ENCODE measurements at regions not wholly inside any gene's neighbourhood (a gene's known extent, or its start where the extent isn't known, plus 50 kb on each side); places are given as distances from the start of the nearest gene placed in this dataset.

DNA sequence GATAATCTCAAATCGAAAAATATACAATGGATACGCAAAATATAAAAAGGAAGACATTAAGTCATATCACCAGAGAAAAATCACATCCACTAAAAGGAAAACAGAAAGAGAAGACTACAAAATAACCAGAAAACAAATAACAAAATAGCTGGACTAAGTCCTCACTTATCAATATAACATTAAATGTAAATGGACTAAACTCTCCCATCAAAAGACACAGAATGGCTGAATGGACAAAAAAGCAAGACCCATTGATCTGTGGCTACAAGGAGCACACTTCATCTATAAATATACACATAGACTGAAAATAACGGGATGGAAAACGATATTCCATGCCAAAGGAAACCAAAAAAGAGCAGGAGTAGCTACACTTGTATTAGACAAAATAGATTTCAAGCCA is 161.0 kb upstream of the PRKD1 start:
- Histone ChIP-seq H3K36me3 (no peaks in the 10 kb centered on the region), H3K4me1 (no peaks in the 10 kb centered on the region), H3K4me3 (no peak overlapping the region), H3K9me3 (peaks cover 0 to 37% (median 25%) of the 10 kb centered on the region in 4 donors), H3K27me3 (no peaks in the 10 kb centered on the region), H3K27ac (replicated peaks in 1 of 4) (no peak overlapping the region)
- WGBS, result 79% methylated on average over 4 of the region's 4 CpGs
- TF ChIP-seq EP300 (IDR thresholded peaks at IDR 0.05) (no peak), POLR2AphosphoS5 (IDR thresholded peaks at IDR 0.05) (no peak)
- intact Hi-C loops (cut with DNase I), result no loop called here
- no peak for DNase-seq (ENCODE audit: extremely low spot score)

DNA sequence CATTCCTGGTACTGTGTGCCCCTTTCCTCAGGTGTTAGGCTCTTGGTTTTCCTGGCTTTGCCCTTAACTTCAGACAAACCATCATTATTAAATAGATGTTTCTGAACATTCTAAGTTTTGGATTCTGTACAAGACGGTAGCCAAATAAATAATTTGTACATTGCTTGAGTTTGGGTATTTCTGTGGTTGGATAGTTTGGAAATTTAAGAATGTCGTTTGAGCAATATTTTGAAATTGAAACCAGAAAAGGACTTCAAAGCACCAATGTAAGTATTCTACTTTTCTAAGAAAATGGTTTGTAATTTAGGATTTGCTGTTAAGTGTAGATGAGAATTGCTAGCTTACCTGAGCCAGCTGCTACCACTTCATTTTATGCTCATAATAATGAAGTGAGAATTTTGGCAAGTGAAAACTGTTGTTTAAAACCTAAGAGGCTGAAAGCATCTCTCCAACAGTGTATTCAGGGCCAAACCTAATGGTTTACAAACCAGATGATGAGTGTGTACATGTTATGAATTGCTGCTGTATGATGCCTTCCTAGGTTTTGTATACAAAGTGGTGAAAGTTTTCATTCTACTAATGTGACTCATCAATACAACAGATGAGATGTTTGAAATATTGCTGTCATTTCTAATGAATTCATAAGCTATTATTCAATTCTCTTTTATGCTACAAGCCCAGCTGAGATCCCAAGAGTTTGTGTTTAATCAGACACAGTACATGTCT is 181.5 kb upstream of the PRKD1 start:
- 81% methylated on average over 2 of the region's 2 CpGs for WGBS
- Histone ChIP-seq H3K4me1 (no peaks in the 10 kb centered on the region), H3K9me3 (peaks cover 0 to 12% (median 0%) of the 10 kb centered on the region in 4 donors), H3K36me3 (no peaks in the 10 kb centered on the region), H3K4me3 (no peak overlapping the region), H3K27ac (replicated peaks in 1 of 4) (no peak overlapping the region), H3K27me3 (no peaks in the 10 kb centered on the region)
- no peak for DNase-seq (ENCODE audit: extremely low spot score)
- TF ChIP-seq EP300 (IDR thresholded peaks at IDR 0.05) (no peak), POLR2A (IDR thresholded peaks at IDR 0.05; ENCODE audit: low read depth) (no peak), POLR2AphosphoS5 (IDR thresholded peaks at IDR 0.05) (no peak)
- TF ChIP-seq, protein P1, sequence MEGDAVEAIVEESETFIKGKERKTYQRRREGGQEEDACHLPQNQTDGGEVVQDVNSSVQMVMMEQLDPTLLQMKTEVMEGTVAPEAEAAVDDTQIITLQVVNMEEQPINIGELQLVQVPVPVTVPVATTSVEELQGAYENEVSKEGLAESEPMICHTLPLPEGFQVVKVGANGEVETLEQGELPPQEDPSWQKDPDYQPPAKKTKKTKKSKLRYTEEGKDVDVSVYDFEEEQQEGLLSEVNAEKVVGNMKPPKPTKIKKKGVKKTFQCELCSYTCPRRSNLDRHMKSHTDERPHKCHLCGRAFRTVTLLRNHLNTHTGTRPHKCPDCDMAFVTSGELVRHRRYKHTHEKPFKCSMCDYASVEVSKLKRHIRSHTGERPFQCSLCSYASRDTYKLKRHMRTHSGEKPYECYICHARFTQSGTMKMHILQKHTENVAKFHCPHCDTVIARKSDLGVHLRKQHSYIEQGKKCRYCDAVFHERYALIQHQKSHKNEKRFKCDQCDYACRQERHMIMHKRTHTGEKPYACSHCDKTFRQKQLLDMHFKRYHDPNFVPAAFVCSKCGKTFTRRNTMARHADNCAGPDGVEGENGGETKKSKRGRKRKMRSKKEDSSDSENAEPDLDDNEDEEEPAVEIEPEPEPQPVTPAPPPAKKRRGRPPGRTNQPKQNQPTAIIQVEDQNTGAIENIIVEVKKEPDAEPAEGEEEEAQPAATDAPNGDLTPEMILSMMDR (IDR thresholded peaks at IDR 0.05), result no peak
- intact Hi-C loops (cut with DNase I), result no loop called here

DNA sequence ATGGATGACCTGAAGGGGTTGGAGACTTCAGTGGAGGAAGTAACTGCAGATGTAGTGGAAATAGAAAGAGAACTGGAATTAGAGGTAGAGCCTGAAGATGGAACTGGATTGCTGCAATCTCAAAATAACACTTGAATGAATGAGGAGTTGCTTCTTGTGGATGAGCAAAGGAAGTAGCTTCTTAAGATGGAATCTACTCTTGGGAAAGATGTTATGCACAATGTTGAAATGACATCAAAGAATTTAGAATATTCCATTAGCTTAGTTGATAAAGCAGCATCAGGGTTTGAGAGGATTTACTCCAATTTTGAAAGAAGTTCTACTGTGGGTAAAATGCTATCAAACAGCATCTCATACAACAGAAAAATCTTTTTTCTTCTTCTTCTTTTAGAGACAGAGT is 186.4 kb upstream of the PRKD1 start:
- intact Hi-C loops (cut with DNase I), result no loop called here
- DNase-seq (ENCODE audit: extremely low spot score), result no peak
- TF ChIP-seq, protein P1 (IDR thresholded peaks at IDR 0.05), result no peak
- TF ChIP-seq POLR2A (IDR thresholded peaks at IDR 0.05; ENCODE audit: low read depth), result no peak
- no peak for TF ChIP-seq POLR2AphosphoS5 (IDR thresholded peaks at IDR 0.05)
- TF ChIP-seq EP300 (IDR thresholded peaks at IDR 0.05), result no peak

DNA sequence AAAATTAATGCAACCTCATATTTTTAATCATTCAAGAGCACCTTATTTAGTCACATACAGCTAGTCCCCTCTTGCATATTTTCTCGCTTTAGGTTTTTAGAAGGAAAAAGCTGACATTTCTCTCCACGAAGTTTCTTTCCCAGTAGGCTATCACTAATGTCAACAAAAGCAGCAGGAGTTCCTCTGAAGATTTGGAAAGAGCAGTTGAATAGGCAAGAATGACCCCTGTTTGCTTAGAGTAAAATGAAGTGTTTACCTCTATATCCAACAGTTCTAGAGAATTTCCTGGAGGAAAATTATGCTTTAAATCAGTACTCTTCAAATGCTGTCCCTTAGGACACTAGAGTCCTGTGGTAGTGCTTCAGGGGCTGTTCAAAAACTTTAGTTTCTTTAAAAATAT is 188.1 kb upstream of the PRKD1 start:
- 39% methylated on average over 2 of the region's 2 CpGs for WGBS
- no peaks in the 10 kb centered on the region for H3K4me1 ChIP-seq
- DNase-seq (ENCODE audit: extremely low spot score), result no peak

More for the DNA sequence above, 186.4 kb upstream of the PRKD1 start:
- Histone ChIP-seq H3K36me3 (no peaks in the 10 kb centered on the region), H3K9me3 (no peaks in the 10 kb centered on the region), H3K27me3 (no peaks in the 10 kb centered on the region), H3K27ac (replicated peaks in 1 of 4) (no peak overlapping the region), H3K4me3 (no peak overlapping the region), H3K4me1 (no peaks in the 10 kb centered on the region)

DNA sequence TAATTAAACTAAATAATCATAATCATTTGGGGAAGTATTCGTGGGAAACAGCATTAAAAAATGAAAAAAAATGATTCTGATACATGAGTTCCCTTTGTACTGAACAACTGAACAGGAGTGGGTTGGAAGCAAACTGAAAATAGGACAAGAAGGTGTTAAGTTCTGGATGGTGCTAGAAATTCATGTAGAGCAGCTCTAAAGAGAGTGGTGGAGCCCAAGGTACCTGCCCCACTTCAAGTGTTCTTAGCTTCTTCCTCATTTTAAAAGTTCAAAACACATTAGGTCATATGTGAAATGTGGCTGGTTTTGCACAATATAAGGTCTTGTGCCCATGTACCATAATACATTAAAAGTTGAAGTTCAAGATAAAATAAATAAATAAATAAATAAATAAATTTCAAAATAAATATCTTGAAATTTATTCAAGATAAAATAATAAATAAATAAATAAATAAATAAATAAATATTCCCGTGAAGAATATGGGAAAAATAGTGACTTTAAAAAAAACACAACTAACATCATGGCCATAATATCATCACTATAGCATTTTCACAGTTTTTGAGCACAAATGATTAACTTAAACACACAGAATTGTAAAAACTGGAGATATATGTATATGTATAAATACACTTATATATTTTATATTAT is 191.5 kb upstream of the PRKD1 start:
- H3K36me3 ChIP-seq, result no peaks in the 10 kb centered on the region
- H3K9me3 ChIP-seq, result no peaks in the 10 kb centered on the region
- WGBS, result 69% methylated on average over 2 of the region's 2 CpGs
- no peak for DNase-seq (ENCODE audit: extremely low spot score)
- intact Hi-C loops (cut with DNase I), result no loop called here
- TF ChIP-seq EP300 (IDR thresholded peaks at IDR 0.05), result no peak
- TF ChIP-seq POLR2AphosphoS5 (IDR thresholded peaks at IDR 0.05), result no peak
- no peak for TF ChIP-seq POLR2A (IDR thresholded peaks at IDR 0.05; ENCODE audit: low read depth)
- TF ChIP-seq, protein P1 (IDR thresholded peaks at IDR 0.05), result no peak
- no peaks in the 10 kb centered on the region for H3K27me3 ChIP-seq
- no peak overlapping the region for H3K27ac ChIP-seq (replicated peaks in 1 of 4)
- H3K4me3 ChIP-seq, result no peak overlapping the region
- H3K4me1 ChIP-seq, result no peaks in the 10 kb centered on the region

More for the DNA sequence above, 188.1 kb upstream of the PRKD1 start:
- intact Hi-C loops (cut with DNase I), result no loop called here
- Histone ChIP-seq H3K27ac (replicated peaks in 1 of 4) (no peak overlapping the region), H3K27me3 (no peaks in the 10 kb centered on the region), H3K9me3 (no peaks in the 10 kb centered on the region), H3K36me3 (no peaks in the 10 kb centered on the region), H3K4me3 (no peak overlapping the region)
- no peak for TF ChIP-seq POLR2AphosphoS5 (IDR thresholded peaks at IDR 0.05)
- no peak for TF ChIP-seq POLR2A (IDR thresholded peaks at IDR 0.05; ENCODE audit: low read depth)
- TF ChIP-seq EP300 (IDR thresholded peaks at IDR 0.05), result no peak
- TF ChIP-seq, protein P1 (IDR thresholded peaks at IDR 0.05), result no peak

Measured in esophagus muscularis mucosa (tissue), 4 donors.